ENCODE measurements at regions not wholly inside any gene's neighbourhood (a gene's known extent, or its start where the extent isn't known, plus 50 kb on each side); places are given as distances from the start of the nearest gene placed in this dataset.
"Not testable (repeated sequence)": the region's sequence is repeated elsewhere in the genome, so short reads cannot be mapped to it uniquely, and the experiment has no call there.

- TF ChIP-seq POLR2A (IDR thresholded peaks at IDR 0.05) (no peak), CTCF (IDR thresholded peaks at IDR 0.05) (no peak)
- 67 to 71% methylated on average over 6 of the region's 6 CpGs for WGBS, 2 donors
- ATAC-seq (no peak), DNase-seq (no peak)
- intact Hi-C loops (cut with DNase I) = no loop called here
- Histone ChIP-seq H3K27ac (no peak overlapping the region), H3K4me3 (no peak overlapping the region), H3K9me3 (no peaks in the 10 kb centered on the region), H3K36me3 (replicated peaks in 1 of 2; ENCODE audit: insufficient read depth in 1 of 2, low read depth in 2 of 2) (no peaks in the 10 kb centered on the region), H3K4me1 (no peaks in the 10 kb centered on the region), H3K27me3 (no peaks in the 10 kb centered on the region)
These were observed 180.3 kb upstream of the E2F8 start for GRCh38 chr11:19420868-19421533.

GRCh38 chr11:19419808-19420207 is 179.1 kb upstream of the E2F8 start:
- DNase-seq (no peak), ATAC-seq (no peak)
- no peak overlapping the region for H3K4me3 ChIP-seq
- no peak for TF ChIP-seq CTCF (IDR thresholded peaks at IDR 0.05)
- TF ChIP-seq POLR2A (IDR thresholded peaks at IDR 0.05) = no peak
- WGBS, 2 donors = 80 to 82% methylated on average over 7 of the region's 7 CpGs
- H3K27ac ChIP-seq = no peak overlapping the region
- intact Hi-C loops (cut with DNase I) = no loop called here
- H3K4me1 ChIP-seq = no peaks in the 10 kb centered on the region
- no peaks in the 10 kb centered on the region for H3K36me3 ChIP-seq (replicated peaks in 1 of 2; ENCODE audit: insufficient read depth in 1 of 2, low read depth in 2 of 2)
- H3K9me3 ChIP-seq = no peaks in the 10 kb centered on the region
- H3K27me3 ChIP-seq = no peaks in the 10 kb centered on the region

GRCh38 chr11:19419021-19419750 is 178.4 kb upstream of the E2F8 start:
- WGBS, 2 donors = 38 to 40% methylated on average over 8 of the region's 8 CpGs
- H3K4me1 ChIP-seq = no peaks in the 10 kb centered on the region
- no peaks in the 10 kb centered on the region for H3K27me3 ChIP-seq
- intact Hi-C loops (cut with DNase I) = no loop called here
- no peak for TF ChIP-seq CTCF (IDR thresholded peaks at IDR 0.05)
- TF ChIP-seq POLR2A (IDR thresholded peaks at IDR 0.05) = no peak
- no peak for ATAC-seq
- peak in 1 of 4 donors; percentile 8 for DNase-seq
- no peaks in the 10 kb centered on the region for H3K36me3 ChIP-seq (replicated peaks in 1 of 2; ENCODE audit: insufficient read depth in 1 of 2, low read depth in 2 of 2)
- no peak overlapping the region for H3K27ac ChIP-seq
- H3K4me3 ChIP-seq = no peak overlapping the region
- H3K9me3 ChIP-seq = no peaks in the 10 kb centered on the region

GRCh38 chr11:19418221-19418620 is 177.5 kb upstream of the E2F8 start:
- whole genome bisulfite sequencing, 2 donors = 95 to 97% methylated on average over 2 of the region's 2 CpGs
- intact Hi-C loops (cut with DNase I) = no loop called here

GRCh38 chr11:19412070-19412469 is 171.3 kb upstream of the E2F8 start:
- intact Hi-C loops (cut with DNase I) = not testable (repeated sequence)
- 15% methylated on average over 3 of the region's 3 CpGs; no CpG with 5 or more reads in 1 of the 2 donors for WGBS, 2 donors

More at GRCh38 chr11:19418221-19418620, 177.5 kb upstream of the E2F8 start:
- Histone ChIP-seq H3K36me3 (replicated peaks in 1 of 2; ENCODE audit: insufficient read depth in 1 of 2, low read depth in 2 of 2) (no peaks in the 10 kb centered on the region), H3K4me1 (no peaks in the 10 kb centered on the region), H3K27me3 (no peaks in the 10 kb centered on the region), H3K4me3 (no peak overlapping the region), H3K9me3 (no peaks in the 10 kb centered on the region), H3K27ac (no peak overlapping the region)
- DNase-seq (no peak), ATAC-seq (no peak)
- TF ChIP-seq CTCF (IDR thresholded peaks at IDR 0.05) (no peak), POLR2A (IDR thresholded peaks at IDR 0.05) (no peak)

More at GRCh38 chr11:19412070-19412469, 171.3 kb upstream of the E2F8 start:
- DNase-seq; H3K36me3 ChIP-seq (replicated peaks in 1 of 2; ENCODE audit: insufficient read depth in 1 of 2, low read depth in 2 of 2); H3K27ac ChIP-seq; H3K4me1 ChIP-seq; H3K4me3 ChIP-seq; ATAC-seq; H3K27me3 ChIP-seq; H3K9me3 ChIP-seq: not testable (repeated sequence)
